GM19328 (cell line): ENCODE measurements at regions not wholly inside any gene's neighbourhood (a gene's known extent, or its start where the extent isn't known, plus 50 kb on each side); places are given as distances from the start of the nearest gene placed in this dataset.

ENCODE experiments used
- ATAC-seq: cut with Tn5 transposase; IDR thresholded peaks from one replicate; pipeline ENCODE4 v1.9.1; 2021; ENCODE audit warnings: mild to moderate bottlenecking, moderate library complexity; ENCODE audit not compliant: unreplicated experiment

- ATAC-seq, result no peak
These were observed 851.6 kb upstream of the SALL3 start for GRCh38 chr18:78128004-78128403.

- no peak for ATAC-seq
These were observed 850.4 kb upstream of the SALL3 start for GRCh38 chr18:78129260-78129659.

GRCh38 chr18:78130232-78131195 lies 849.1 kb upstream of the SALL3 start:
- no peak for ATAC-seq

- no peak for ATAC-seq
These were observed 845.9 kb upstream of the SALL3 start for GRCh38 chr18:78133729-78134128.

- no peak for ATAC-seq
These were observed 842.6 kb upstream of the SALL3 start for GRCh38 chr18:78136986-78137385.

GRCh38 chr18:78138983-78139496 lies 840.6 kb upstream of the SALL3 start:
- no peak for ATAC-seq

GRCh38 chr18:78140294-78140693 lies 839.3 kb upstream of the SALL3 start:
- no peak for ATAC-seq

GRCh38 chr18:78144669-78145068 lies 834.9 kb upstream of the SALL3 start:
- no peak for ATAC-seq

- no peak for ATAC-seq
These were observed 834.5 kb upstream of the SALL3 start for GRCh38 chr18:78145096-78145495.

- ATAC-seq, result no peak
These were observed 833.2 kb upstream of the SALL3 start for GRCh38 chr18:78146136-78147085.

GRCh38 chr18:78150590-78150989 lies 829.0 kb upstream of the SALL3 start:
- ATAC-seq, result no peak

- no peak for ATAC-seq
These were observed 828.4 kb upstream of the SALL3 start for GRCh38 chr18:78151234-78151633.

- ATAC-seq, result no peak
These were observed 827.5 kb upstream of the SALL3 start for GRCh38 chr18:78151948-78152725.

- no peak for ATAC-seq
These were observed 826.3 kb upstream of the SALL3 start for GRCh38 chr18:78153362-78153761.

GRCh38 chr18:78154444-78154843 lies 825.2 kb upstream of the SALL3 start:
- no peak for ATAC-seq

- ATAC-seq, result no peak
These were observed 824.8 kb upstream of the SALL3 start for GRCh38 chr18:78154853-78155252.

GRCh38 chr18:78156466-78156865 lies 823.2 kb upstream of the SALL3 start:
- ATAC-seq, result no peak

- no peak for ATAC-seq
These were observed 820.7 kb upstream of the SALL3 start for GRCh38 chr18:78158943-78159342.

GRCh38 chr18:78159397-78159796 lies 820.2 kb upstream of the SALL3 start:
- ATAC-seq, result no peak

- ATAC-seq, result no peak
These were observed 818.5 kb upstream of the SALL3 start for GRCh38 chr18:78160961-78161656.
